Left ventricle myocardium inferior (tissue), 1 donor: ENCODE measurements at regions not wholly inside any gene's neighbourhood (a gene's known extent, or its start where the extent isn't known, plus 50 kb on each side); places are given as distances from the start of the nearest gene placed in this dataset.

Experiments used
- DNase-seq: peaks from one replicate; pipeline ENCODE4 v3.0.0-alpha.2; 2020
- H3K27ac ChIP-seq: fragments of 200-600 bp; replicated peaks from 2 replicates; pipeline ENCODE4 v1.8.0; 2021
- H3K27me3 ChIP-seq: fragments of 200-600 bp; 2 replicates; pipeline ENCODE4 v1.8.0; 2021; ENCODE audit warnings: low read depth
- H3K36me3 ChIP-seq: fragments of 200-600 bp; 2 replicates; pipeline ENCODE4 v1.8.0; 2021
- H3K4me1 ChIP-seq: fragments of 200-600 bp; 2 replicates; pipeline ENCODE4 v1.8.0; 2021
- H3K4me3 ChIP-seq: fragments of 200-600 bp; 2 replicates; pipeline ENCODE4 v1.8.0; 2021; ENCODE audit warnings: mild to moderate bottlenecking, moderate library complexity
- H3K9me3 ChIP-seq: fragments of 200-600 bp; replicated peaks from 2 replicates; pipeline ENCODE4 v1.8.0; 2021
- CTCF ChIP-seq: fragments of 200-600 bp; IDR thresholded peaks from 2 replicates; pipeline ENCODE4 v1.8.0; 2021; ENCODE audit warnings: antibody characterized with exemption, mild to moderate bottlenecking, borderline replicate concordance
- intact Hi-C: fragments of 100-400 bp; cut with micrococcal nuclease; formaldehyde crosslinking; loops from one replicate; pipeline ENCODE4 v1.11.0; 2022
- donor health status: DM: no; HTN: yes; CAD: no; lungs with severe emphysema.

- no peaks in the 10 kb centered on the region for H3K36me3 ChIP-seq
- intact Hi-C loops = no loop called here
- peaks cover 22% of the 10 kb centered on the region for H3K4me1 ChIP-seq
- peak overlapping the region; percentile 70 for H3K27ac ChIP-seq
- no peaks in the 10 kb centered on the region for H3K9me3 ChIP-seq
- no peak for TF ChIP-seq CTCF
- no peak overlapping the region for H3K4me3 ChIP-seq
- no peak for DNase-seq
- H3K27me3 ChIP-seq = no peaks in the 10 kb centered on the region
These were observed 132.7 kb upstream of the TCF21 start for GRCh38 chr6:133756078-133756695.

- Histone ChIP-seq H3K27ac (peak overlapping the region; percentile 70), H3K9me3 (no peaks in the 10 kb centered on the region), H3K4me3 (no peak overlapping the region), H3K36me3 (no peaks in the 10 kb centered on the region), H3K27me3 (no peaks in the 10 kb centered on the region), H3K4me1 (peaks cover 16% of the 10 kb centered on the region)
- intact Hi-C loops = no loop called here
- no peak for TF ChIP-seq CTCF
- no peak for DNase-seq
These were observed 131.6 kb upstream of the TCF21 start for GRCh38 chr6:133757335-133757734.

- peaks cover 23% of the 10 kb centered on the region for H3K4me1 ChIP-seq
- intact Hi-C loops = no loop called here
These were observed 130.0 kb upstream of the TCF21 start for GRCh38 chr6:133758815-133759335.

DNA sequence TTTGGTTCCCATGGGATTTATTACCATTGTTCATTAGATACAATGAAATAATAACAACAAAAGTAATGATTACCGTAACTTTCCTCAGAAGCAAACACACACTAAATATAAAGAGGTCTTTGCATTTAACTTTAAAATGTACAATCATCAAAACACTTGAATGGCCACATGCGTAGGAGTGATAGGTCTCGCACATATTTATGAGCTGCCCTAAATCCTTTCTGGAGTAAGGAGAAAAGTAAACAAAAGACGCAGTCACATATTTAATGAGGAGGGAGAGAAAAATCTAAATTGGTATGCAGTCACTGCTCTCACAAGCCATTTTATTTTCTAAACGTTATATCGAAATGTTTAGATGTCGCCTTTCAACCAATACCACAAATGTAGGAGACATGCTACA lies 129.4 kb upstream of the TCF21 start:
- no peak for TF ChIP-seq CTCF
- Histone ChIP-seq H3K27ac (no peak overlapping the region), H3K4me3 (no peak overlapping the region), H3K27me3 (no peaks in the 10 kb centered on the region), H3K9me3 (no peaks in the 10 kb centered on the region), H3K36me3 (no peaks in the 10 kb centered on the region), H3K4me1 (peaks cover 28% of the 10 kb centered on the region)
- intact Hi-C loops = no loop called here
- no peak for DNase-seq

More at GRCh38 chr6:133758815-133759335, 130.0 kb upstream of the TCF21 start:
- DNase-seq = no peak
- no peak for TF ChIP-seq CTCF
- Histone ChIP-seq H3K9me3 (no peaks in the 10 kb centered on the region), H3K27me3 (no peaks in the 10 kb centered on the region), H3K27ac (no peak overlapping the region), H3K36me3 (no peaks in the 10 kb centered on the region), H3K4me3 (no peak overlapping the region)

DNA sequence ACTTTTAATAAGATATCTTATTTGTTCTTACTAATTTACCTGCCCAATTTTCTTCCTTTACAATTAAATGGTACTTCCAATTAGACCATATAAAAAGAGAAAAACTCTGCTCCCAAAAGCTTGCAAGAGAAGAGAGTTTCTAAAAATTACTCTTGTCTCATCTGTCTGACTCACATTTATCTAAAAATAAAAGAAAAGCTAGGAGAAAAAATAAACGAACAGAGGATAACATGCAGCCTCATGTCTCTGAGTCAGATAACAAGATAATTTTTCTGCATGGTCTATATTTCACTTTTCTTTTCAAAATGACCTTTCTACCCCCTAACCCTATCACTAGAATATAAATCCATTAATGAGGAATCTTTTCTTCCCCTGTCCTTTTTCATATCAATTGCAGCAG lies 127.2 kb upstream of the TCF21 start:
- H3K27ac ChIP-seq = peak overlapping the region; percentile 82
- no peak for DNase-seq

More for the DNA sequence above, 127.2 kb upstream of the TCF21 start:
- Histone ChIP-seq H3K36me3 (no peaks in the 10 kb centered on the region), H3K4me3 (no peak overlapping the region), H3K27me3 (no peaks in the 10 kb centered on the region), H3K9me3 (no peaks in the 10 kb centered on the region), H3K4me1 (peaks cover 19% of the 10 kb centered on the region)
- TF ChIP-seq CTCF = no peak
- intact Hi-C loops = no loop called here
